RKO (cell line): ENCODE measurements at regions not wholly inside any gene's neighbourhood (a gene's known extent, or its start where the extent isn't known, plus 50 kb on each side); places are given as distances from the start of the nearest gene placed in this dataset.

Experiments
- DNase-seq: peaks from one replicate; pipeline ENCODE4 v3.0.0-alpha.2; 2016; ENCODE audit warnings: low spot score

DNA sequence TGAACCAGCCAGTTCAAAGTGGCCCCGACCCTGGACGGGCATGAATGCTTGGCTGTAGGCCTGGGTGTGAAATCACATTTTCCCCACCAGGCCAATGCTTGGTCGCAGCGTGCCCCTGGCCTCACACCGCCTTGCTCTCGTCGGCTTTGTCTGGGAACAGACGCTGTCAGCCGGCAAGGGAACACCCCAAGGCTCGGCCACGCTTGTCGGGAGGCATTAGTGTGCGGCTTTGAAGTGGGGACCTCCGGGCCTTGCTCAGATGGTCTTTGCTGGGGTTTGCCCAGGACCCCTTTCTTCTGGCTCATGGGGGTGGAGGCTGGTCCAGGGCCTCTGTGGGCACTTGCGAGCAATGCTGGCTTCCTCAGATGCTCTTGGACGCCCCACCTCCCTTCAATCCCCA is 79.1 kb downstream of the INHBB start:
- DNase-seq: no peak

- no peak for DNase-seq
Observed at GRCh38 chr2:120428748-120429147, 82.8 kb downstream of the INHBB start.

- DNase-seq: no peak
Observed at GRCh38 chr2:120429586-120430500, 83.9 kb downstream of the INHBB start.

DNA sequence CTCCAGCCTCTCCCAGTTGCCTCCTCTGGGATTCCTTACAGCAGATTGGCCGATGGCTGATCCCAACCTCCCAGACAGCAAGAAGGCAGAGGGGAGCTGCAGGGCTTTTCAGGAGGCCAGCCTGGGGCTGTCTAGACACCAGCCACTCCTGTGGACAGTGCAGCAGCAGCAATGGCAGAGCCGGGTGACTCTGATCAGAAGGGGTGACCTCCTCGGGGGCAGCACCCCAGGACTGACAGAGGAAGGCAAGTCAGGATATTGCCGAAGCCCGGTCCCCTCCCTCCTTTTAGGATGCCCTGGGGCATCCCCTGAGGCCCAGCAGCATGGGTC is 84.5 kb downstream of the INHBB start:
- DNase-seq: no peak

GRCh38 chr2:120430957-120431356 is 85.0 kb downstream of the INHBB start:
- DNase-seq: no peak

DNA sequence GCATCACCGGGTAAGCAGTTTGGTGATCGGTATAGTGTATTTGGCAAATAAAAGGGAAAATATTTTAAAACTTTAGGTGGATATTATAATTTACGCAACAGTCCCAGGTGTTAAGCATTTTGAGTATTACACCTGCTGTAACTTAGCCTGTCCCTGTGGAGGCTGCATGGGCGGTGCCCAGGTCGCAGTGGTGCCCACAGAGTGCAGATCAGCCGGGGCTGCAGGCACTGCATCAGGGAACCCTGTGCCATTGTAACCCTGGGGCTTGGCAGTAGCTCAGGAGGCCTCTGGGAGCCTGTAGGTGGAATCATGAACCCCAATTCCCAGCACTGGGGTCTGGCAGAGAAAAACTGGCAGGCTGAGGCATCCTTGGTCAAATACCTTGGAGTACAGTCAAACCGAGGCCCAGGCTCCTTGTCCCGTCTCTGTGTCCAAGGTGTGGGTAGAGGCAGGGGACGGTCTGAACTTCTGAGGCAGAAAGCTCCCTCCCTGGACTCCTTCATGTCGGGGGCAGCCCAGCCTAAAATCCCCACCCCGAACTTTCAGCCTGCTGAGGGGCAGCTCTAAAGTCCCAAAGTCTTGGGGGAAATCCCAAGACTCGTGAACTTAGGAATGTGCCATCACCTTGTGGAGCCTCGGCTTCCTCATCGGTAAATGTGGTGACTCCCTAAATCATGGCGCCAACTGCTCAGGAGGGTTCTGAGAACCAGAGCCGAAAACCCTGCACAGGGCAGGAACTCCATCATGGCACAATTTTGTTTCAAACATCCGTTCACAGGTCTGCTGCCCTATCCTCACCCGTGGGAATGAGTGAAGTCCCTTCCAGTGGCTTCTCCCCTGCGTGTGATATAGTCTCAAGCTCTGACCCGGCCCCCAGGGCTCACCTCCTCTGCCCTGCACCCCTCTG is 85.7 kb downstream of the INHBB start:
- no peak for DNase-seq

- no peak for DNase-seq
Observed at GRCh38 chr2:120432293-120432975, 86.5 kb downstream of the INHBB start.

DNA sequence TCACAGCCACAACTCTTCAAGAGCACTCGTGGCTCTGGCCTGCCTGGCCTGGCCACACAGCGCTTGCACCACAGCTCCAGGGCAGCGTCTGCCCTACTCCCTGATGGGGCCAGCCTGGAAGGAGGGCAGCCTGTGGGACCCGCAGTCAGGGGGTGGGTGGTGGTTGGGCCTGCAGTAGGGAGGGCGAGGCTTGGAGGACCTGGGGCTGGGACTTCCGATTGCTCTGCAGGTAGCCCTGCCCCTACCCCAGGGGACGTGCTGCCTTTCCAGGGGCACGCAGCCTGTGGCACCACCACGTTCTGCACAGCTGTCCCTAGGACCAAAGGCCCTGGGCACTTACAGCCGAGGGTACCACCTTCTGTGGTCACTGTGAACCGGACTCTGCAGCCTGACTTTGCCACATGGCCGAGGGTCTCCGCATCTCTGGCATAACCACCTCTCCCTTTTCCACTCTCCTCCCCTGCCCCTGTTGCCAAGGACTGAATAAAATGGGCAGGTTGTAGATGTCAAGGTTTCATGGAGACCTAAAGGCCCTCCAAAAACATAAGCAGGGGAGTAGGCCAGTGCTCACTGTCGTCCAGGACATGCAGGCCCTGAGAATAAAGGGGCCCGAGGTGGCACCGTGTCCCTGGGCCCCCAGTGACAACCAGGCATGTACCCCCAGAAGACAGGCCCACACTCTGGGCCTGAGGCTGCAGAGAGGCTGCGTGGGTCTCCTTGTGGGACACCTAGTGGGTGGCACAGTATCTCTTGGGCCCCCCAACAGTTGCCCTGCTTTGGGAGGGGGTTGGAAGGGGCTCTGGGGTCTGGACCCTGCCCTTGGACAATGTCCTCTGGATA is 87.3 kb downstream of the INHBB start:
- DNase-seq: no peak

GRCh38 chr2:120433816-120434290 is 87.9 kb downstream of the INHBB start:
- no peak for DNase-seq

GRCh38 chr2:120434492-120435308 is 88.8 kb downstream of the INHBB start:
- DNase-seq: no peak

DNA sequence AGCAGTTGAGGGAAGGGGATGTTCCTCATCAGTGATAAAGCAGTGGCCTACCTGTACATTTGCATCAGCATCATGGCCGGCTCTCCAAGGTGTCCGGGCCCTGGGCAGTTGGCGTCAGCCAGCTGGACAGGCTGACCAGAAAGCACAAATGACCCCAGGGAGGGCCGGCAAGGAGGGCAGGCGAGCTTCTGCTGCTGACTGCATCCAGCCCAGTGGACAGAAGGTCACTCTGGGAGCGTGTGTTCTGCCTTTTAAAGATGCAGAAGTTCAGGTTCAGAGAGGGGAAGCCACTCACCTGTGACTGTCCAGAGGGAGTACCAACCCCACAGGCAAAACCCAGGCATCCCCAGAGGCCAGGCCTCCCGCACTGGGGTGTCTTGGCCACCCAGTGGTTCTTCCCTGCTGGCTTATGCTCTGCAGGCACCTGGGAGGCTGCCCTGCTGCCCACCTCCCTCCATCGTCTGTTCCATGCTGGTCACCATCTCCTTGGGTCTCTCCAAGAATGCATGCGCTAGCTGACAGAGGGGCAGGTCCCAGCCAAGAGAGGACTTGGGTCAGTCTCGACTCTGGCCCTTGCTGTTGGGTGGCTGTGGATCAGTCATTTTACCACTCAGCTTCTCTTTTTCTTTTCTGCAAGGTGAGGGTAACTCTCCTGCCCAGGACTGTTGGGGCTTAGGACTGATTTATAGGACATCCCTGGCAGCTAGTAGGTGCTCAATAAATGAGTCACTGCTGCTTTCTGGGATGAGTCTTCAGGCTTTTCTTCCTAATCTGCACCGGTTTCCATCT is 89.9 kb downstream of the INHBB start:
- DNase-seq: no peak

DNA sequence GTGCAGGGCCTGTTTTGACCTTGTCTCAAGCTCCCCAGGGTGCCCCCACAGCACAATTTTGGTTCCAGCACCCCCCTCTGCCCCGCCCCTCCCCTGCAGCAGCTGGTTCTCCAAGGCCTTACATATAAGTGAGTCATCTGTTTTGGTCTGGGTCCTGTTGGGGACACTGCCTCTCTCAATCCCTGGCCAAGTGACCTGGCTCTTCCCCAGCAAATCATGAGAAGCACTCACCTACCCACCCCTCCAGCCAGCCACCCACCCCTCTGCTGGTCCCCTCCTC is 90.5 kb downstream of the INHBB start:
- DNase-seq: no peak

- DNase-seq: peak; percentile 44
Observed at GRCh38 chr2:120436885-120437603, 91.1 kb downstream of the INHBB start.

GRCh38 chr2:120437604-120438000 is 91.7 kb downstream of the INHBB start:
- DNase-seq: no peak

DNA sequence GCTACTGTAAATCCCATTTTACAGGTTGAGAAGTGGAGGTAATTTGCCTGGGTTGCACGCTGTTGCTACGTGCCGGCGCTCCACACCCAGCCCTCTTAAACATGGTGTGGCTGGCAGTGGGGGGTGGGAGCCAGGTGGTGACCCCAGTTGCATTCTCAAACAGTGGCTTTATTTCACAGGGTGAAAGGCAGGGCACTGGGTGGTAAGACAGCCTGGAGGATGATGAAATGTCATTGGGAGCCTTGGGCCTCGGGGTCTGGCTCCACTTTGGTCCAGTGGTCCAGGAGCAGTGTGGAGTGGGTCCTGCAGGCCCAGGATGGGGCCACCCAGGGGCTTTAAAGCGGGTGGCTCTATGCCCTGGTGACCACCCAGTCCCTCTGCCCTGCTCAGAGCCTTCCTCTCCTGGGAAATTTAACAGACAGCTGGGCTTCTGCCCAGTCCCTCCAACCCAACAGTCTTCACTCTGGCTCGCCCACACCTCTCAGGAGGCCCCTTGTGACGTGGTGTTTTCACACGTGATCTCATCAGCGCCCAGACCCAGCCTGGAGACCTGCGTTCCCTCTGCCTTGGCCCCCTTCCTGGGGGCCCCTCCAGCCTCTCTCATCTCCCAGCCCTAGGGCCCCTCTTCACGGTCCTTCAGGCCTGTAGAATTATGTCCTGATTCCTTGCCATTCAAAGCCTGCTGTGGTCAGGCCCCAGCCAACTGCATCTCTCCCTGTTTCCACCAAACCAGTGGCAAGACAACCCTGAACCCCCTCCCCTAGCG is 92.5 kb downstream of the INHBB start:
- DNase-seq: no peak

GRCh38 chr2:120439067-120439368 is 93.1 kb downstream of the INHBB start:
- no peak for DNase-seq

GRCh38 chr2:120439637-120440384 is 93.9 kb downstream of the INHBB start:
- DNase-seq: no peak
